ENCODE measurements at regions not wholly inside any gene's neighbourhood (a gene's known extent, or its start where the extent isn't known, plus 50 kb on each side); places are given as distances from the start of the nearest gene placed in this dataset.
"Not testable (repeated sequence)": the region's sequence is repeated elsewhere in the genome, so short reads cannot be mapped to it uniquely, and the experiment has no call there.

GRCh38 chr10:65265451-65265954 is 1660.3 kb upstream of the LRRTM3 start:
- no peaks in the 10 kb centered on the region for H3K27me3 Mint-ChIP-seq
- H3K9me3 Mint-ChIP-seq (ENCODE audit: low read depth) = peaks cover 10% of the 10 kb centered on the region
- H3K27ac Mint-ChIP-seq = no peak overlapping the region
- CTCF ChIA-PET = no interaction called here
- H3K4me1 Mint-ChIP-seq = no peaks in the 10 kb centered on the region
- H3K36me3 Mint-ChIP-seq = no peaks in the 10 kb centered on the region
- no peak overlapping the region for H3K4me3 Mint-ChIP-seq
- DNase-seq = no peak
- no peak for ATAC-seq

- H3K4me3 Mint-ChIP-seq; H3K9me3 Mint-ChIP-seq (ENCODE audit: low read depth); H3K27ac Mint-ChIP-seq; H3K4me1 Mint-ChIP-seq; H3K27me3 Mint-ChIP-seq; DNase-seq; H3K36me3 Mint-ChIP-seq; CTCF ChIA-PET; ATAC-seq: not testable (repeated sequence)
Measured at GRCh38 chr10:65269551-65269950, 1656.3 kb upstream of the LRRTM3 start.

GRCh38 chr10:65270969-65271368 is 1654.9 kb upstream of the LRRTM3 start:
- Mint-ChIP-seq H3K9me3 (ENCODE audit: low read depth) (peaks cover 8% of the 10 kb centered on the region), H3K4me1 (no peaks in the 10 kb centered on the region), H3K36me3 (no peaks in the 10 kb centered on the region), H3K27me3 (no peaks in the 10 kb centered on the region), H3K27ac (no peak overlapping the region), H3K4me3 (no peak overlapping the region)
- DNase-seq = no peak
- CTCF ChIA-PET = no interaction called here
- no peak for ATAC-seq

- H3K36me3 Mint-ChIP-seq = no peaks in the 10 kb centered on the region
Measured at GRCh38 chr10:65273115-65273514, 1652.7 kb upstream of the LRRTM3 start.

GRCh38 chr10:65275296-65275695 is 1650.5 kb upstream of the LRRTM3 start:
- no peak overlapping the region for H3K4me3 Mint-ChIP-seq
- H3K27me3 Mint-ChIP-seq = no peaks in the 10 kb centered on the region
- DNase-seq = no peak
- ATAC-seq = no peak
- H3K27ac Mint-ChIP-seq = no peak overlapping the region
- peaks cover 5% of the 10 kb centered on the region for H3K9me3 Mint-ChIP-seq (ENCODE audit: low read depth)
- no peaks in the 10 kb centered on the region for H3K36me3 Mint-ChIP-seq
- CTCF ChIA-PET = no interaction called here
- no peaks in the 10 kb centered on the region for H3K4me1 Mint-ChIP-seq

More at GRCh38 chr10:65273115-65273514, 1652.7 kb upstream of the LRRTM3 start:
- ATAC-seq (no peak), DNase-seq (no peak)
- H3K27me3 Mint-ChIP-seq = no peaks in the 10 kb centered on the region
- H3K4me3 Mint-ChIP-seq = no peak overlapping the region
- no peaks in the 10 kb centered on the region for H3K4me1 Mint-ChIP-seq
- H3K9me3 Mint-ChIP-seq (ENCODE audit: low read depth) = peaks cover 6% of the 10 kb centered on the region
- H3K27ac Mint-ChIP-seq = no peak overlapping the region
- CTCF ChIA-PET = no interaction called here

- ATAC-seq = no peak
- Mint-ChIP-seq H3K27me3 (no peaks in the 10 kb centered on the region), H3K9me3 (ENCODE audit: low read depth) (peaks cover 4% of the 10 kb centered on the region), H3K36me3 (no peaks in the 10 kb centered on the region), H3K4me3 (no peak overlapping the region), H3K27ac (no peak overlapping the region), H3K4me1 (no peaks in the 10 kb centered on the region)
- no peak for DNase-seq
- CTCF ChIA-PET = no interaction called here
Measured at GRCh38 chr10:65284495-65285041, 1641.3 kb upstream of the LRRTM3 start.

GRCh38 chr10:65285726-65286125 is 1640.1 kb upstream of the LRRTM3 start:
- DNase-seq; H3K27me3 Mint-ChIP-seq; H3K4me1 Mint-ChIP-seq; ATAC-seq; H3K36me3 Mint-ChIP-seq; H3K4me3 Mint-ChIP-seq; CTCF ChIA-PET; H3K9me3 Mint-ChIP-seq (ENCODE audit: low read depth); H3K27ac Mint-ChIP-seq: not testable (repeated sequence)

GRCh38 chr10:65291286-65291685 is 1634.5 kb upstream of the LRRTM3 start:
- Mint-ChIP-seq H3K4me3 (no peak overlapping the region), H3K9me3 (ENCODE audit: low read depth) (peaks cover 6% of the 10 kb centered on the region), H3K4me1 (no peaks in the 10 kb centered on the region), H3K27ac (no peak overlapping the region), H3K27me3 (no peaks in the 10 kb centered on the region), H3K36me3 (no peaks in the 10 kb centered on the region)
- CTCF ChIA-PET = no interaction called here
- ATAC-seq (no peak), DNase-seq (no peak)

GRCh38 chr10:65292551-65292950 is 1633.3 kb upstream of the LRRTM3 start:
- Mint-ChIP-seq H3K9me3 (ENCODE audit: low read depth) (peaks cover 6% of the 10 kb centered on the region), H3K27ac (no peak overlapping the region)

GRCh38 chr10:65294329-65294728 is 1631.5 kb upstream of the LRRTM3 start:
- Mint-ChIP-seq H3K36me3 (no peaks in the 10 kb centered on the region), H3K27ac (no peak overlapping the region), H3K27me3 (no peaks in the 10 kb centered on the region), H3K4me1 (no peaks in the 10 kb centered on the region), H3K4me3 (no peak overlapping the region), H3K9me3 (ENCODE audit: low read depth) (peaks cover 6% of the 10 kb centered on the region)
- ATAC-seq = no peak
- CTCF ChIA-PET = no interaction called here
- no peak for DNase-seq

More at GRCh38 chr10:65292551-65292950, 1633.3 kb upstream of the LRRTM3 start:
- H3K4me1 Mint-ChIP-seq = no peaks in the 10 kb centered on the region
- H3K27me3 Mint-ChIP-seq = no peaks in the 10 kb centered on the region
- DNase-seq (no peak), ATAC-seq (no peak)
- H3K36me3 Mint-ChIP-seq = no peaks in the 10 kb centered on the region
- CTCF ChIA-PET = no interaction called here
- H3K4me3 Mint-ChIP-seq = no peak overlapping the region

GRCh38 chr10:65301181-65301580 is 1624.7 kb upstream of the LRRTM3 start:
- no peak for ATAC-seq
- Mint-ChIP-seq H3K4me1 (no peaks in the 10 kb centered on the region), H3K9me3 (ENCODE audit: low read depth) (peaks cover 6% of the 10 kb centered on the region), H3K27me3 (no peaks in the 10 kb centered on the region), H3K4me3 (no peak overlapping the region), H3K36me3 (no peaks in the 10 kb centered on the region), H3K27ac (no peak overlapping the region)
- CTCF ChIA-PET = no interaction called here
- DNase-seq = no peak

GRCh38 chr10:65306201-65306600 is 1619.6 kb upstream of the LRRTM3 start:
- H3K27me3 Mint-ChIP-seq = no peaks in the 10 kb centered on the region
- H3K4me1 Mint-ChIP-seq = no peaks in the 10 kb centered on the region
- no peak overlapping the region for H3K4me3 Mint-ChIP-seq
- CTCF ChIA-PET = no interaction called here
- DNase-seq = no peak
- H3K36me3 Mint-ChIP-seq = no peaks in the 10 kb centered on the region
- H3K27ac Mint-ChIP-seq = no peak overlapping the region
- peaks cover 10% of the 10 kb centered on the region for H3K9me3 Mint-ChIP-seq (ENCODE audit: low read depth)
- no peak for ATAC-seq

GRCh38 chr10:65312876-65313275 is 1613.0 kb upstream of the LRRTM3 start:
- Mint-ChIP-seq H3K9me3 (ENCODE audit: low read depth) (peaks cover 2% of the 10 kb centered on the region), H3K27ac (no peak overlapping the region), H3K27me3 (no peaks in the 10 kb centered on the region), H3K4me1 (no peaks in the 10 kb centered on the region), H3K4me3 (no peak overlapping the region), H3K36me3 (no peaks in the 10 kb centered on the region)
- CTCF ChIA-PET = interaction anchor here (0.9 kb wide), 1 partner anchor 19 kb away, joined by 3 read pairs; no protein-coding TSS in a partner anchor
- DNase-seq (no peak), ATAC-seq (no peak)

GRCh38 chr10:65313406-65313805 is 1612.4 kb upstream of the LRRTM3 start:
- ATAC-seq (no peak), DNase-seq (no peak)
- Mint-ChIP-seq H3K4me1 (no peaks in the 10 kb centered on the region), H3K27me3 (no peaks in the 10 kb centered on the region), H3K4me3 (no peak overlapping the region), H3K27ac (no peak overlapping the region), H3K9me3 (ENCODE audit: low read depth) (peaks cover 2% of the 10 kb centered on the region), H3K36me3 (no peaks in the 10 kb centered on the region)
- CTCF ChIA-PET = interaction anchor here (0.9 kb wide), 1 partner anchor 18 kb away, joined by 3 read pairs; no protein-coding TSS in a partner anchor

GRCh38 chr10:65314253-65314652 is 1611.6 kb upstream of the LRRTM3 start:
- Mint-ChIP-seq H3K4me1 (no peaks in the 10 kb centered on the region), H3K27me3 (no peaks in the 10 kb centered on the region), H3K9me3 (ENCODE audit: low read depth) (peaks cover 2% of the 10 kb centered on the region), H3K4me3 (no peak overlapping the region), H3K36me3 (no peaks in the 10 kb centered on the region), H3K27ac (no peak overlapping the region)
- ATAC-seq (no peak), DNase-seq (no peak)
- CTCF ChIA-PET = no interaction called here

Measured in activated CD8-positive, alpha-beta memory T cell treated with anti-CD3 and anti-CD28 coated beads, Interleukin-2, amount 10 ng/mL, durations not matched to agents 7 days and 5 days (primary cell).